ENCODE measurements at regions not wholly inside any gene's neighbourhood (a gene's known extent, or its start where the extent isn't known, plus 50 kb on each side); places are given as distances from the start of the nearest gene placed in this dataset.

GRCh38 chr14:106812788-106813476 is 1286.5 kb downstream of the TMEM121 start:
- no peak for DNase-seq (ENCODE audit: low spot score)

GRCh38 chr14:106813477-106813823 is 1287.1 kb downstream of the TMEM121 start:
- no peak for DNase-seq (ENCODE audit: low spot score)

GRCh38 chr14:106820119-106820518 is 1293.7 kb downstream of the TMEM121 start:
- DNase-seq (ENCODE audit: low spot score): no peak

- no peak for DNase-seq (ENCODE audit: low spot score)
Measured at GRCh38 chr14:106821119-106821518, 1294.7 kb downstream of the TMEM121 start.

- no peak for DNase-seq (ENCODE audit: low spot score)
Measured at GRCh38 chr14:106822905-106823304, 1296.5 kb downstream of the TMEM121 start.

- no peak for DNase-seq (ENCODE audit: low spot score)
Measured at GRCh38 chr14:106823552-106823951, 1297.2 kb downstream of the TMEM121 start.

GRCh38 chr14:106826833-106827369 is 1300.5 kb downstream of the TMEM121 start:
- no peak for DNase-seq (ENCODE audit: low spot score)

GRCh38 chr14:106831322-106831720 is 1304.9 kb downstream of the TMEM121 start:
- DNase-seq (ENCODE audit: low spot score): no peak

- no peak for DNase-seq (ENCODE audit: low spot score)
Measured at GRCh38 chr14:106837870-106838269, 1311.5 kb downstream of the TMEM121 start.

GRCh38 chr14:106838991-106839769 is 1312.8 kb downstream of the TMEM121 start:
- DNase-seq (ENCODE audit: low spot score): no peak

GRCh38 chr14:106840258-106840657 is 1313.9 kb downstream of the TMEM121 start:
- DNase-seq (ENCODE audit: low spot score): no peak

- DNase-seq (ENCODE audit: low spot score): no peak
Measured at GRCh38 chr14:106840991-106841390, 1314.6 kb downstream of the TMEM121 start.

- DNase-seq (ENCODE audit: low spot score): no peak
Measured at GRCh38 chr14:106841701-106842100, 1315.3 kb downstream of the TMEM121 start.

- peak; percentile 24 for DNase-seq (ENCODE audit: low spot score)
Measured at GRCh38 chr14:106842687-106843086, 1316.3 kb downstream of the TMEM121 start.

- DNase-seq (ENCODE audit: low spot score): no peak
Measured at GRCh38 chr14:106843386-106843785, 1317.0 kb downstream of the TMEM121 start.

GRCh38 chr14:106843951-106844483 is 1317.6 kb downstream of the TMEM121 start:
- peak; percentile 22 for DNase-seq (ENCODE audit: low spot score)

GRCh38 chr14:106844608-106845285 is 1318.4 kb downstream of the TMEM121 start:
- DNase-seq (ENCODE audit: low spot score): no peak

- DNase-seq (ENCODE audit: low spot score): no peak
Measured at GRCh38 chr14:106845286-106846087, 1319.1 kb downstream of the TMEM121 start.

- DNase-seq (ENCODE audit: low spot score): no peak
Measured at GRCh38 chr14:106846218-106846617, 1319.8 kb downstream of the TMEM121 start.

- no peak for DNase-seq (ENCODE audit: low spot score)
Measured at GRCh38 chr14:106848330-106849121, 1322.1 kb downstream of the TMEM121 start.

Measured in AG20443 (cell line).